OCI-LY7 (cell line): ENCODE measurements at regions not wholly inside any gene's neighbourhood (a gene's known extent, or its start where the extent isn't known, plus 50 kb on each side); places are given as distances from the start of the nearest gene placed in this dataset.

Experiments used
- BruUV-seq: library from RNA; stranded (reverse); fragments of 400-500 nt; replicated peaks from 2 replicates; lab custom pipeline; 2021; lab: Mats Ljungman, UMichigan
- CTCF ChIA-PET: fragments of 300-600 bp; sonication (Branson Sonifier 250); formaldehyde crosslinking; loops from one replicate; lab custom pipeline; 2022; ENCODE audit warnings: antibody characterized with exemption; ENCODE audit not compliant: unreplicated experiment; lab: Charles Lee
- POLR2A ChIA-PET: fragments of 300-600 bp; sonication (Branson Sonifier 250); formaldehyde crosslinking; loops from one replicate; lab custom pipeline; 2022; ENCODE audit warnings: antibody characterized with exemption; lab: Charles Lee
- DNase-seq: peaks from one replicate; pipeline ENCODE4 v3.0.0-alpha.2; 2015; ENCODE audit warnings: low spot score
- H2AFZ ChIP-seq: fragments of 200-600 bp; sonication (generic), shearing (Covaris generic); 2 replicates; pipeline ENCODE4 v1.6.1; 2014; ENCODE audit warnings: mild to moderate bottlenecking, antibody characterized with exemption, low read length, moderate library complexity
- H3K27ac ChIP-seq: fragments of 200-600 bp; sonication (generic); 2 replicates; pipeline ENCODE4 v1.5.1; 2014; ENCODE audit warnings: mixed run types, low read depth, mild to moderate bottlenecking, moderate library complexity, low read length, inconsistent platforms; ENCODE audit not compliant: poor library complexity, severe bottlenecking
- H3K36me3 ChIP-seq: fragments of 200-600 bp; sonication (generic); 2 replicates; pipeline ENCODE4 v1.6.1; 2014; ENCODE audit warnings: mild to moderate bottlenecking, antibody characterized with exemption, low read length, moderate library complexity, mixed read lengths; ENCODE audit not compliant: insufficient read depth
- H3K4me1 ChIP-seq: fragments of 200-600 bp; sonication (generic); 2 replicates; pipeline ENCODE4 v1.5.1; 2014; ENCODE audit warnings: mild to moderate bottlenecking, low read length; ENCODE audit not compliant: insufficient read depth, poor library complexity, severe bottlenecking
- H3K4me2 ChIP-seq: fragments of 200-600 bp; sonication (generic); 2 replicates; pipeline ENCODE4 v1.6.1; 2014; ENCODE audit warnings: mild to moderate bottlenecking, low read length
- H3K4me3 ChIP-seq: fragments of 200-600 bp; sonication (generic); 2 replicates; pipeline ENCODE4 v1.5.1; 2014; ENCODE audit warnings: mild to moderate bottlenecking, low read depth, low read length; ENCODE audit not compliant: poor library complexity, severe bottlenecking
- H3K79me2 ChIP-seq: fragments of 200-600 bp; sonication (generic); 2 replicates; pipeline ENCODE4 v1.6.1; 2016; ENCODE audit warnings: low read depth, mild to moderate bottlenecking, low read length, moderate library complexity, mixed read lengths; ENCODE audit not compliant: insufficient read depth
- H3K9me2 ChIP-seq: fragments of 200-600 bp; sonication (generic); 2 replicates; pipeline ENCODE4 v1.6.1; 2016; ENCODE audit warnings: mild to moderate bottlenecking, low read length, mixed read lengths; ENCODE audit not compliant: insufficient read depth
- H3K9me3 ChIP-seq: fragments of 200-600 bp; sonication (generic); 2 replicates; pipeline ENCODE4 v1.6.1; 2014; ENCODE audit warnings: mild to moderate bottlenecking, mixed run types, low read length, mixed read lengths
- H4K20me1 ChIP-seq: fragments of 200-600 bp; sonication (generic); 2 replicates; pipeline ENCODE4 v1.6.1; 2014; ENCODE audit warnings: mild to moderate bottlenecking, antibody characterized with exemption, low read length, moderate library complexity, mixed read lengths; ENCODE audit not compliant: insufficient read depth
- EZH2phosphoT487 ChIP-seq: fragments of 200-600 bp; sonication (generic); IDR thresholded peaks from 2 replicates; pipeline ENCODE4 v1.6.1; 2018; ENCODE audit warnings: low read depth, borderline replicate concordance, mild to moderate bottlenecking, mixed run types, antibody characterized with exemption, low read length, moderate library complexity, mixed read lengths
- intact Hi-C: fragments of 100-400 bp; cut with micrococcal nuclease; formaldehyde crosslinking; loops from one replicate; pipeline ENCODE4 v1.10.0; 2022; ENCODE audit not compliant: unreplicated experiment
- TF ChIP-seq, protein P1 (sequence below): fragments of 200-600 bp; sonication (generic); conservative IDR thresholded peaks from 2 replicates; pipeline ENCODE4 v1.5.1; 2014; ENCODE audit warnings: mild to moderate bottlenecking, antibody characterized with exemption, low read length, moderate library complexity, mixed read lengths

DNA sequence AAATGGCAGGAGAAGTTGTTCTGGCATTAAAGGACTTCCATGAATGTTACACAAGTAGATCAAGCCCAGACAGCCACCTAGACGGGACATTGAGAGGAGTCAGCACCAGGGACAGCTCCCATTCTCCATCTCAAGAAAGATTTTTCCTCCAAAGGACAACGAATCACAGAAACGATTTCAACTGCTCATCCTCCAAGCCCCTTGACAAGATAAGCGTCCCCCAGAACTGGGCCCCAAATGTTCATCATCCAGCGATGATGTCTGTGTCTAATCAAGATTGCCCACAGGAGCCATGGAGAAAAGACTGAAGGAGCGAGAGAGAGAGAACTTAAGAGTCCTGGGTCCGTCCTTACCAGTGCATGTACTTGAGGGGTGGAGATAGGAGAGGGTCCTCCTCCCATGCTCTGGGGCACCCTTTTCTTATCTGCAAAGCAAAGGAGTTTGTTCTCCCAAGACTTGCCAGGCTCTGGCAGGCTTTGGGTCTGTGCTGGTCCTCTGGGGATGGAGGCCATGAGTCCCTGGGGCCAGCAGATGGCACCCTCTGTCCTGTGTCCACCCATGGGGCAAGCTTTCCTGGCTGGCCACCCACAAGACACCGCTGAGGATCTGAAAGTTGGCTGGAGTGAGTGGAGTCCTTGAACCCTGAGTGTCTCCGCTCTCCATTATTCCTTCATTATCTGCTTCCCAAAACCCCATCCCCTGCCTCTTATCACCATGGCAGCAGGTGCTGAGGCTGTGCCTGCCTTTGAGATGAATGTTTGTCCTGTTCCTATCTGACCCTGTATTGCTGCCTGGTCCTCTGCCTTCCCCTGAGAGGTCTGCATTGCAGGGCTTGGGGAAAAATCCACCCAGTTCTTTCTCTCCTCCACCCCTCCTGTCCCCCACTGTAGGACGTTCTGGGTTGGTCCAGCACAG lies 164.6 kb downstream of the ACTL8 start:
- intact Hi-C loops = loop anchor here (5.0 kb wide), 2 partner anchors 298 to 658 kb away; no protein-coding TSS in a partner anchor
- Histone ChIP-seq H3K4me3 (no peak overlapping the region), H4K20me1 (no peaks in the 10 kb centered on the region), H3K36me3 (no peaks in the 10 kb centered on the region), H3K4me1 (no peaks in the 10 kb centered on the region), H3K27ac (no peak overlapping the region), H3K9me3 (no peaks in the 10 kb centered on the region), H3K4me2 (no peak overlapping the region), H3K79me2 (no peaks in the 10 kb centered on the region), H3K9me2 (no peaks in the 10 kb centered on the region), H2AFZ (no peak overlapping the region)
- POLR2A ChIA-PET = no interaction called here
- BruUV-seq = no TSS peak
- peak; percentile 23 for DNase-seq
- CTCF ChIA-PET = no interaction called here
- TF ChIP-seq, protein P1, sequence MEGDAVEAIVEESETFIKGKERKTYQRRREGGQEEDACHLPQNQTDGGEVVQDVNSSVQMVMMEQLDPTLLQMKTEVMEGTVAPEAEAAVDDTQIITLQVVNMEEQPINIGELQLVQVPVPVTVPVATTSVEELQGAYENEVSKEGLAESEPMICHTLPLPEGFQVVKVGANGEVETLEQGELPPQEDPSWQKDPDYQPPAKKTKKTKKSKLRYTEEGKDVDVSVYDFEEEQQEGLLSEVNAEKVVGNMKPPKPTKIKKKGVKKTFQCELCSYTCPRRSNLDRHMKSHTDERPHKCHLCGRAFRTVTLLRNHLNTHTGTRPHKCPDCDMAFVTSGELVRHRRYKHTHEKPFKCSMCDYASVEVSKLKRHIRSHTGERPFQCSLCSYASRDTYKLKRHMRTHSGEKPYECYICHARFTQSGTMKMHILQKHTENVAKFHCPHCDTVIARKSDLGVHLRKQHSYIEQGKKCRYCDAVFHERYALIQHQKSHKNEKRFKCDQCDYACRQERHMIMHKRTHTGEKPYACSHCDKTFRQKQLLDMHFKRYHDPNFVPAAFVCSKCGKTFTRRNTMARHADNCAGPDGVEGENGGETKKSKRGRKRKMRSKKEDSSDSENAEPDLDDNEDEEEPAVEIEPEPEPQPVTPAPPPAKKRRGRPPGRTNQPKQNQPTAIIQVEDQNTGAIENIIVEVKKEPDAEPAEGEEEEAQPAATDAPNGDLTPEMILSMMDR = peak; percentile 46; the same call in 1 of the 2 replicates
- TF ChIP-seq EZH2phosphoT487 = no peak

DNA sequence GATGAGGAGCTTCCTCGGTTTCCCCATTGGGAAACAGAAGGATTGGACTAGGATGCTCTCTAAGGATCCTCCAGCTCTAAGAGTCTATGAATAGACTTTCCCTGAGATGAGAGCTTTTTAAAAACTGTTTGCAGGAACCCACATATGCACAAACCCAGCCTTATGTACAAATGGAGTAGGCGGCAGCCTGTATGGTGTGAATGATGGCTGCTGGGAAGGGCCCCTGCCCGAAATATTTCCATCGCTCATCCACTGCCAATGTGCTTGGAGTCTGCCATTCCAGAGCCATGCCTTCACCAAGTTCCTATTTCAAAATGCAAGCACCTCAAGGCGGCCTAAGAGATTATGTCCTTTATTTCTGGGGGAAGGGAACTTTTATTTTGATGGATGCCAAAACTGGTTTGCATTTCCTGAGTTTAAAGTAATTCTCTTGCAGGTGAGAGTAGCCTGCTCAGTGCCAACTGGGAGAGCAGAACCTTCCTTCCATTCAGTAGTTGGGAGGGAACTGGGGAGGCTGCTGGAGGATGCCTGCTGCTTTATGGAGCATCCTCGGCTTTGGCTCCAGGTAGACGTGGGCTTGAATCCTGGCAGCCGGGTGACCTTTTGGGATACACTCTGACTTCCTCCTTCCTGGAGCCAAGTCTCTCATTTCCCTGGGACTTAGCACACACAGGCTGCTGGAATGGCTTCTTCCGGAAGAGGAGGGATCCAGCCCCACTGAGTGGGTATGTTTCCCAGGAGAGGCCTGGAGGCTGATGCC lies 165.9 kb downstream of the ACTL8 start:
- Histone ChIP-seq H3K36me3 (no peaks in the 10 kb centered on the region), H3K79me2 (no peaks in the 10 kb centered on the region), H3K4me1 (no peaks in the 10 kb centered on the region), H3K9me2 (no peaks in the 10 kb centered on the region), H4K20me1 (no peaks in the 10 kb centered on the region), H3K4me3 (no peak overlapping the region), H2AFZ (no peak overlapping the region), H3K9me3 (no peaks in the 10 kb centered on the region), H3K27ac (no peak overlapping the region), H3K4me2 (no peak overlapping the region)
- CTCF ChIA-PET = no interaction called here
- POLR2A ChIA-PET = no interaction called here
- intact Hi-C loops = loop anchor here (5.0 kb wide), 2 partner anchors 296 to 656 kb away; no protein-coding TSS in a partner anchor
- no TSS peak for BruUV-seq
- DNase-seq = no peak
- no peak for TF ChIP-seq EZH2phosphoT487
- TF ChIP-seq, protein P1 = no peak
